D721Med (cell line): ENCODE measurements at regions not wholly inside any gene's neighbourhood (a gene's known extent, or its start where the extent isn't known, plus 50 kb on each side); places are given as distances from the start of the nearest gene placed in this dataset.

ENCODE experiments used
- DNase-seq: peaks from one replicate; pipeline ENCODE4 v3.0.0; 2011; ENCODE audit warnings: low spot score; ENCODE audit not compliant: insufficient read length
- FAIRE-seq: peaks from 2 replicates; lab custom pipeline; 2011; peaks lifted over from hg19 to GRCh38; lab: Jason Lieb, UNC
- TF ChIP-seq, protein P1 (sequence below): IDR thresholded peaks from 2 replicates; pipeline ENCODE4 v1.5.1; 2012; ENCODE audit warnings: mild to moderate bottlenecking, control low read depth; ENCODE audit not compliant: insufficient read depth; ENCODE audit errors: missing control alignments

GRCh38 chr14:87102811-87103378, 890.1 kb downstream of the GALC start:
- DNase-seq (no peak), FAIRE-seq (no peak)
- TF ChIP-seq, protein P1, sequence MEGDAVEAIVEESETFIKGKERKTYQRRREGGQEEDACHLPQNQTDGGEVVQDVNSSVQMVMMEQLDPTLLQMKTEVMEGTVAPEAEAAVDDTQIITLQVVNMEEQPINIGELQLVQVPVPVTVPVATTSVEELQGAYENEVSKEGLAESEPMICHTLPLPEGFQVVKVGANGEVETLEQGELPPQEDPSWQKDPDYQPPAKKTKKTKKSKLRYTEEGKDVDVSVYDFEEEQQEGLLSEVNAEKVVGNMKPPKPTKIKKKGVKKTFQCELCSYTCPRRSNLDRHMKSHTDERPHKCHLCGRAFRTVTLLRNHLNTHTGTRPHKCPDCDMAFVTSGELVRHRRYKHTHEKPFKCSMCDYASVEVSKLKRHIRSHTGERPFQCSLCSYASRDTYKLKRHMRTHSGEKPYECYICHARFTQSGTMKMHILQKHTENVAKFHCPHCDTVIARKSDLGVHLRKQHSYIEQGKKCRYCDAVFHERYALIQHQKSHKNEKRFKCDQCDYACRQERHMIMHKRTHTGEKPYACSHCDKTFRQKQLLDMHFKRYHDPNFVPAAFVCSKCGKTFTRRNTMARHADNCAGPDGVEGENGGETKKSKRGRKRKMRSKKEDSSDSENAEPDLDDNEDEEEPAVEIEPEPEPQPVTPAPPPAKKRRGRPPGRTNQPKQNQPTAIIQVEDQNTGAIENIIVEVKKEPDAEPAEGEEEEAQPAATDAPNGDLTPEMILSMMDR, result no peak

DNA sequence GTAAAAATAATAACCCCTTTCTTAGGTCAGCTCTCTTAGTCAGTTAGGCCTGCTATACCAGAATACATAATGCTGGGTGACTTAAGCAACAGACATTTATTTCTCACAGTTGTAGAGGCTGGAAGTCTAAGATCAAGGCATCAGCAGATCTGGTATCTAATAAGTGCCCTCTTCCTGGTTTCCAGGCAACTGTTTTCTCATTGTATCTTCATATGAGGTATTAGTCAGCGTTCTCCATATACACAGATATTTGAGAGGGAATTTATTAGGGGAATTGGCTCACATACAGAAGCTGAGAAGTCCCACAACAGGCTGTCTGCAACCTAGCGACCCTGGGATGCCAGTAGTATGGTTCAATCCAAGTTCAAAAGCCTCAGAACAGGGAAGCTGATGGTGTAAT, 896.0 kb downstream of the GALC start:
- TF ChIP-seq, protein P1, result no peak
- no peak for FAIRE-seq
- no peak for DNase-seq

GRCh38 chr14:87094913-87095312, 898.1 kb downstream of the GALC start:
- no peak for FAIRE-seq
- TF ChIP-seq, protein P1, result no peak
- no peak for DNase-seq

GRCh38 chr14:87088588-87088987, 904.4 kb downstream of the GALC start:
- DNase-seq (no peak), FAIRE-seq (no peak)

GRCh38 chr14:87087881-87088280, 905.1 kb downstream of the GALC start:
- TF ChIP-seq, protein P1, result no peak
- DNase-seq (no peak), FAIRE-seq (no peak)

More at GRCh38 chr14:87088588-87088987, 904.4 kb downstream of the GALC start:
- TF ChIP-seq, protein P1, result no peak

GRCh38 chr14:87084908-87085307, 908.1 kb downstream of the GALC start:
- FAIRE-seq, result no peak
- TF ChIP-seq, protein P1, result no peak

GRCh38 chr14:87082917-87083316, 910.1 kb downstream of the GALC start:
- TF ChIP-seq, protein P1, result no peak
- FAIRE-seq (no peak), DNase-seq (no peak)

More at GRCh38 chr14:87084908-87085307, 908.1 kb downstream of the GALC start:
- no peak for DNase-seq
